K562 (cell line): ENCODE measurements at regions not wholly inside any gene's neighbourhood (a gene's known extent, or its start where the extent isn't known, plus 50 kb on each side); places are given as distances from the start of the nearest gene placed in this dataset.

ENCODE experiments used
- ATAC-seq: fragments of 200-7000 bp; cut with Tn5 transposase; 3 replicates; pipeline ENCODE4 v1.9.1; 2020; ENCODE audit warnings: moderate library complexity
- BruUV-seq: library from RNA; stranded (reverse); fragments of 400-500 nt; replicated peaks from 2 replicates; lab custom pipeline; 2021; lab: Mats Ljungman, UMichigan
- CTCF ChIA-PET: fragments of 300-600 bp; formaldehyde crosslinking; extraction: SDS; loops from one replicate; lab custom pipeline; 2021; ENCODE audit warnings: low intra/inter-chr PET ratio; lab: Yijun Ruan, JAX
- POLR2A ChIA-PET: fragments of 300-600, 350-650 bp; sonication (Branson Sonifier 250); formaldehyde crosslinking; extraction: SDS; loops from one replicate; lab custom pipeline; 2021; ENCODE audit warnings: antibody characterized with exemption, inconsistent platforms; lab: Yijun Ruan, JAX
- DNase-seq, 4 experiments: peaks; one replicate each; pipeline versions ENCODE4 v3.0.0 to v3.0.0-alpha.2; 2011 to 2018; ENCODE audit warnings: low spot score in 3 of 4, mixed read lengths in 3 of 4; ENCODE audit errors: extremely low read depth in 1 of 4
- FAIRE-seq: peaks from 2 replicates; lab custom pipeline; 2011; peaks lifted over from hg19 to GRCh38; lab: Jason Lieb, UNC
- H2AFZ ChIP-seq: 2 replicates; pipeline ENCODE4 v1.6.0; 2011; ENCODE audit warnings: low read depth, low read length, control low read depth, inconsistent platforms
- H3K27ac ChIP-seq: fragments of 200-600 bp; 3 replicates; pipeline ENCODE4 v1.8.0; 2011; ENCODE audit warnings: low read depth, mild to moderate bottlenecking, control low read depth, inconsistent platforms, low read length, moderate library complexity, mixed read lengths; ENCODE audit errors: extremely low read depth
- H3K27me3 ChIP-seq, 2 experiments: fragments of 300-600 bp in 1 of 2; 2 replicates in 1 of 2; 3 replicates in 1 of 2; pipeline versions ENCODE4 v1.6.0 to v1.8.0; 2011; ENCODE audit warnings: inconsistent platforms in 2 of 2, low read length in 2 of 2, mild to moderate bottlenecking in 1 of 2, mixed read lengths in 1 of 2, moderate library complexity in 1 of 2; ENCODE audit not compliant: control insufficient read depth in 2 of 2, insufficient read depth in 2 of 2
- H3K36me3 ChIP-seq: fragments of 300-600 bp; 3 replicates; pipeline ENCODE4 v1.8.0; 2011; ENCODE audit warnings: mild to moderate bottlenecking, low read length, inconsistent platforms; ENCODE audit not compliant: control insufficient read depth, insufficient read depth
- H3K4me1 ChIP-seq, 2 experiments: fragments of 200-600 bp in 1 of 2; replicated peaks in 1 of 2; 2 replicates in 1 of 2; 3 replicates in 1 of 2; pipeline versions ENCODE4 v1.5.1 to v1.8.0; 2011; ENCODE audit warnings: inconsistent platforms in 2 of 2, low read length in 2 of 2, mild to moderate bottlenecking in 1 of 2, mixed read lengths in 1 of 2, moderate library complexity in 1 of 2; ENCODE audit not compliant: control insufficient read depth in 2 of 2, insufficient read depth in 2 of 2
- H3K4me2 ChIP-seq: 2 replicates; pipeline ENCODE4 v1.6.1; 2011; ENCODE audit warnings: low read length, control low read depth, inconsistent platforms, mixed read lengths; ENCODE audit not compliant: insufficient read depth
- H3K4me3 ChIP-seq: fragments of 200-600 bp; sonication (generic), shearing (Covaris generic); 2 replicates; pipeline ENCODE4 v1.5.1; 2016; ENCODE audit warnings: control low read depth, inconsistent platforms
- H3K79me2 ChIP-seq: fragments of 200-600 bp; 3 replicates; pipeline ENCODE4 v1.8.0; 2011; ENCODE audit warnings: low read length, inconsistent platforms; ENCODE audit not compliant: control insufficient read depth, insufficient read depth
- H3K9ac ChIP-seq, 2 experiments: 2 replicates each; pipeline versions ENCODE4 v1.6.0 to v1.6.1; 2011; ENCODE audit warnings: low read depth in 2 of 2, low read length in 2 of 2, control low read depth in 1 of 2, inconsistent platforms in 1 of 2, mild to moderate bottlenecking in 1 of 2, mixed read lengths in 1 of 2; ENCODE audit not compliant: insufficient read depth in 1 of 2
- H3K9me1 ChIP-seq: one replicate; pipeline ENCODE4 v1.6.0; 2011; ENCODE audit warnings: inconsistent platforms, mild to moderate bottlenecking, low read length, moderate library complexity; ENCODE audit not compliant: control insufficient read depth, insufficient read depth
- H3K9me3 ChIP-seq: replicated peaks from 2 replicates; pipeline ENCODE4 v1.5.1; 2011; ENCODE audit warnings: low read depth, low read length, inconsistent platforms; ENCODE audit not compliant: control insufficient read depth, insufficient read depth
- H4K20me1 ChIP-seq: replicated peaks from 2 replicates; pipeline ENCODE4 v1.6.1; 2011; ENCODE audit warnings: low read length, inconsistent platforms, mixed read lengths; ENCODE audit not compliant: control insufficient read depth, insufficient read depth
- CBX3 ChIP-seq, 2 experiments: IDR thresholded peaks; 1 replicate in 1 of 2; 2 replicates in 1 of 2; pipeline ENCODE4 v1.6.1; 2012; ENCODE audit warnings: inconsistent platforms in 2 of 2, low read length in 2 of 2, borderline replicate concordance in 1 of 2, control low read depth in 1 of 2
- DLX4 ChIP-seq: fragments of 250-450 bp; sonication (Bioruptor Pico); IDR thresholded peaks from 2 replicates; pipeline ENCODE4 v1.6.1; 2021; ENCODE audit warnings: mild to moderate bottlenecking
- WGBS: fragments of 100-300 bp; shearing (Covaris generic); methylation state at CpG from one replicate; pipeline ENCODE4 v1.1.6; 2016; ENCODE audit warnings: low coverage, mixed read lengths; ENCODE audit not compliant: insufficient coverage; ENCODE audit errors: missing lambda C conversion rate; 5-methylcytosine and 5-hydroxymethylcytosine counted together
- in situ Hi-C: fragments of 300-500 bp; cut with MboI; formaldehyde crosslinking; loops from 4 replicates; pipeline ENCODE4 v1.15.0; 2018; ENCODE audit warnings: inconsistent platforms, mixed read lengths
- intact Hi-C: fragments of 100-400 bp; cut with micrococcal nuclease; formaldehyde crosslinking; loops from 2 replicates; pipeline ENCODE4 v1.14.2; 2022
- TF ChIP-seq, protein P1 (sequence below), 2 experiments: fragments of 150-350 bp in 1 of 2; IDR thresholded peaks; 2 replicates each; pipeline ENCODE4 v1.6.1; 2012 to 2016; ENCODE audit warnings: low read depth in 2 of 2, low read length in 2 of 2, mild to moderate bottlenecking in 1 of 2, moderate library complexity in 1 of 2

DNA sequence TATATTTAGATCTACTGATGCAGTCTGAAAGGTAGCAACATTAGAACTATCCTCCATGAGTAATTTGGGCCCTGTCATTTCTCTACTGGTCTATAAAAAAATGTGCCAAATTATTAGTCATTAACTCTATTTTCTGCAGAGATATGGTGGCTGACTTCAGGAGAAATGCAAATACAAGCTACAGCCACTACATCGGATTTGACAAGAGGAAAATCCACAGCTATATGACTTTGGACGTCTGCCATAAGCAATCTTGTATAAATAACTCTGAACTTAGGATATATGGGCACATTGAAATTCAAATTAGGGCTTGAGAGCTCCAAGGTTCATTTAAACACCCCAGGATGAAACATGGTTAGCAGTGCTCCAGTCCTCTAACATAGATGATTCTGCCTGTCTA, 983.0 kb upstream of the LRFN5 start (continued):
- TF ChIP-seq, protein P1, sequence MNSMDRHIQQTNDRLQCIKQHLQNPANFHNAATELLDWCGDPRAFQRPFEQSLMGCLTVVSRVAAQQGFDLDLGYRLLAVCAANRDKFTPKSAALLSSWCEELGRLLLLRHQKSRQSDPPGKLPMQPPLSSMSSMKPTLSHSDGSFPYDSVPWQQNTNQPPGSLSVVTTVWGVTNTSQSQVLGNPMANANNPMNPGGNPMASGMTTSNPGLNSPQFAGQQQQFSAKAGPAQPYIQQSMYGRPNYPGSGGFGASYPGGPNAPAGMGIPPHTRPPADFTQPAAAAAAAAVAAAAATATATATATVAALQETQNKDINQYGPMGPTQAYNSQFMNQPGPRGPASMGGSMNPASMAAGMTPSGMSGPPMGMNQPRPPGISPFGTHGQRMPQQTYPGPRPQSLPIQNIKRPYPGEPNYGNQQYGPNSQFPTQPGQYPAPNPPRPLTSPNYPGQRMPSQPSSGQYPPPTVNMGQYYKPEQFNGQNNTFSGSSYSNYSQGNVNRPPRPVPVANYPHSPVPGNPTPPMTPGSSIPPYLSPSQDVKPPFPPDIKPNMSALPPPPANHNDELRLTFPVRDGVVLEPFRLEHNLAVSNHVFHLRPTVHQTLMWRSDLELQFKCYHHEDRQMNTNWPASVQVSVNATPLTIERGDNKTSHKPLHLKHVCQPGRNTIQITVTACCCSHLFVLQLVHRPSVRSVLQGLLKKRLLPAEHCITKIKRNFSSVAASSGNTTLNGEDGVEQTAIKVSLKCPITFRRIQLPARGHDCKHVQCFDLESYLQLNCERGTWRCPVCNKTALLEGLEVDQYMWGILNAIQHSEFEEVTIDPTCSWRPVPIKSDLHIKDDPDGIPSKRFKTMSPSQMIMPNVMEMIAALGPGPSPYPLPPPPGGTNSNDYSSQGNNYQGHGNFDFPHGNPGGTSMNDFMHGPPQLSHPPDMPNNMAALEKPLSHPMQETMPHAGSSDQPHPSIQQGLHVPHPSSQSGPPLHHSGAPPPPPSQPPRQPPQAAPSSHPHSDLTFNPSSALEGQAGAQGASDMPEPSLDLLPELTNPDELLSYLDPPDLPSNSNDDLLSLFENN (IDR thresholded peaks at IDR 0.05; ENCODE audit: low read depth in 2 of 2, low read length in 2 of 2): no peak
- TF ChIP-seq, all 486 proteins: peak for 0

DNA sequence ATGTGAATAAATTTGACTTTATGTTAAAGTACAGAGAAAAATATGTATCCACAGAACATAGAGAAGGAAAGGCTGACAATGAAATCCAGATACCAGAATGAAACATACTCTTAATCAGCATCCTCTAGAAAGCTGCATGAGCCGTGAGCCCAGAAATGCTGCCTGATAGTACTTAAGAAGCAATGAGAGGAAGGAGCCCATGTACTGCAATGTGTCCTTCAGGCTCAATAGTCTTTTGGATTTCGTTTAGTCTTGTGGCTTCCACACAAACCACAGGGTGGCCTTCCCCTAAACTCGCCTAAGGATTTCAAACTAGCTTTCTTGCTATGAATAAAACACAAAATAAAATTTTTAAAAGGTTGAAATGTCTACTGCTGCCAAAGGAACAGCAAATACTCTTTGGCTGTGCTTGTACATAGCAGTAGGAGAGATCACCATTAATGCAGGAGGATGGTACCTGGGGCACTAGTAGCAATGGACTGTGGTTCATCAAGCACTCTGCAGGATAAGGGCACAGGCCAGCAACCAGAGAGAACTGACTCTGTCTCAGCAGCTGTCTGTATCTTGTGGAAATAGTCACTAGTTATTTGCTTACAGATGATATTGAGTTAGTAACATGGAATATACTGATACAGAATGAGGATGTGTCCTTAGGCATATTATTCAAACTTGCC, 988.3 kb upstream of the LRFN5 start:
- no peak overlapping the region for H3K27ac ChIP-seq
- no peaks in the 10 kb centered on the region for H3K9me3 ChIP-seq
- no peak overlapping the region for H3K4me2 ChIP-seq
- in situ Hi-C loops (no loop called here), intact Hi-C loops (no loop called here)
- H3K9me1 ChIP-seq: no peaks in the 10 kb centered on the region
- FAIRE-seq (no peak), DNase-seq (no peak), ATAC-seq (no peak)
- no peak overlapping the region for H2AFZ ChIP-seq
- H4K20me1 ChIP-seq: no peaks in the 10 kb centered on the region
- 3% methylated on average over 3 of the region's 3 CpGs for WGBS
- no peaks in the 10 kb centered on the region for H3K79me2 ChIP-seq
- H3K9ac ChIP-seq: no peak overlapping the region
- no peak overlapping the region for H3K4me3 ChIP-seq
- ChIA-PET POLR2A (no interaction called here), CTCF (no interaction called here)
- BruUV-seq: no TSS peak
- H3K27me3 ChIP-seq: no peaks in the 10 kb centered on the region
- H3K36me3 ChIP-seq: no peaks in the 10 kb centered on the region
- H3K4me1 ChIP-seq: no peaks in the 10 kb centered on the region
- no peak for TF ChIP-seq CBX3 (IDR thresholded peaks at IDR 0.05; ENCODE audit: borderline replicate concordance in 1 of 2, low read length in 2 of 2)
- TF ChIP-seq DLX4 (CRISPR knock-in tag): no peak
